ENCODE measurements at regions not wholly inside any gene's neighbourhood (a gene's known extent, or its start where the extent isn't known, plus 50 kb on each side); places are given as distances from the start of the nearest gene placed in this dataset.
A peak's percentile ranks its signal among the peaks of the same experiment; 100 is the strongest.

GRCh38 chr9:88722753-88723152, 187.8 kb downstream of the NXNL2 start:
- H3K4me1 ChIP-seq (ENCODE audit: control insufficient read depth in 1 of 2, extremely low read depth in 1 of 2, insufficient read depth in 2 of 2, low read length in 2 of 2), result no peaks in the 10 kb centered on the region
- no peaks in the 10 kb centered on the region for H3K27me3 ChIP-seq (replicated peaks in 1 of 2; ENCODE audit: control insufficient read depth in 2 of 2, extremely low read depth in 1 of 2, insufficient read depth in 2 of 2, low read length in 1 of 2)
- H3K4me1 Mint-ChIP-seq, result no peaks in the 10 kb centered on the region
- H3K27ac ChIP-seq (ENCODE audit: low read length), result no peak overlapping the region
- DNase-seq (peak in 1 of 35 experiments; percentile 18), ATAC-seq (replicated peaks in 1 of 4) (no peak)
- no peak overlapping the region for H3K4me3 Mint-ChIP-seq
- ChIA-PET CTCF (no interaction called here), POLR2A (no interaction called here)
- H3K4me3 ChIP-seq (ENCODE audit: control insufficient read depth in 1 of 2, extremely low read depth in 1 of 2, low read length in 1 of 2), result no peak overlapping the region
- peaks cover 25 to 26% of the 10 kb centered on the region in 2 donors for H3K27me3 Mint-ChIP-seq
- no peaks in the 10 kb centered on the region for H3K36me3 Mint-ChIP-seq
- no peak overlapping the region for H3K27ac Mint-ChIP-seq
- H3K9me3 Mint-ChIP-seq, result no peaks in the 10 kb centered on the region
- WGBS (ENCODE audit: insufficient coverage), result 100% methylated on average over 2 of the region's 2 CpGs
- H3K36me3 ChIP-seq (ENCODE audit: control insufficient read depth in 2 of 2, extremely low read depth in 1 of 2, insufficient read depth in 1 of 2, low read length in 1 of 2), result no peaks in the 10 kb centered on the region
- no peaks in the 10 kb centered on the region for H3K9me3 ChIP-seq

GRCh38 chr9:88723751-88724150, 188.8 kb downstream of the NXNL2 start:
- no peak overlapping the region for H3K4me3 Mint-ChIP-seq
- H3K4me1 ChIP-seq (ENCODE audit: control insufficient read depth in 1 of 2, extremely low read depth in 1 of 2, insufficient read depth in 2 of 2, low read length in 2 of 2), result no peaks in the 10 kb centered on the region
- H3K27me3 ChIP-seq (replicated peaks in 1 of 2; ENCODE audit: control insufficient read depth in 2 of 2, extremely low read depth in 1 of 2, insufficient read depth in 2 of 2, low read length in 1 of 2), result no peaks in the 10 kb centered on the region
- no peaks in the 10 kb centered on the region for H3K9me3 Mint-ChIP-seq
- H3K9me3 ChIP-seq, result no peaks in the 10 kb centered on the region
- no peak for ATAC-seq (replicated peaks in 1 of 4)
- H3K27me3 Mint-ChIP-seq, result peaks cover 19% of the 10 kb centered on the region in 2 donors
- H3K36me3 Mint-ChIP-seq, result no peaks in the 10 kb centered on the region
- H3K4me3 ChIP-seq (ENCODE audit: control insufficient read depth in 1 of 2, extremely low read depth in 1 of 2, low read length in 1 of 2), result no peak overlapping the region
- DNase-seq, result no peak
- no peak overlapping the region for H3K27ac Mint-ChIP-seq
- POLR2A ChIA-PET, result no interaction called here
- H3K27ac ChIP-seq (ENCODE audit: low read length), result no peak overlapping the region
- CTCF ChIA-PET, result no interaction called here
- no peaks in the 10 kb centered on the region for H3K4me1 Mint-ChIP-seq
- no peaks in the 10 kb centered on the region for H3K36me3 ChIP-seq (ENCODE audit: control insufficient read depth in 2 of 2, extremely low read depth in 1 of 2, insufficient read depth in 1 of 2, low read length in 1 of 2)

- 100% methylated on average over 2 of the region's 5 CpGs for WGBS (ENCODE audit: insufficient coverage)
- Mint-ChIP-seq H3K4me1 (no peaks in the 10 kb centered on the region), H3K36me3 (no peaks in the 10 kb centered on the region), H3K4me3 (no peak overlapping the region), H3K9me3 (no peaks in the 10 kb centered on the region), H3K27ac (no peak overlapping the region), H3K27me3 (peaks cover 15 to 20% of the 10 kb centered on the region in 2 donors)
- Histone ChIP-seq H3K27ac (ENCODE audit: low read length) (no peak overlapping the region), H3K4me3 (ENCODE audit: control insufficient read depth in 1 of 2, extremely low read depth in 1 of 2, low read length in 1 of 2) (no peak overlapping the region), H3K4me1 (ENCODE audit: control insufficient read depth in 1 of 2, extremely low read depth in 1 of 2, insufficient read depth in 2 of 2, low read length in 2 of 2) (no peaks in the 10 kb centered on the region), H3K9me3 (no peaks in the 10 kb centered on the region), H3K27me3 (replicated peaks in 1 of 2; ENCODE audit: control insufficient read depth in 2 of 2, extremely low read depth in 1 of 2, insufficient read depth in 2 of 2, low read length in 1 of 2) (no peaks in the 10 kb centered on the region), H3K36me3 (ENCODE audit: control insufficient read depth in 2 of 2, extremely low read depth in 1 of 2, insufficient read depth in 1 of 2, low read length in 1 of 2) (no peaks in the 10 kb centered on the region)
- POLR2A ChIA-PET, result no interaction called here
- ATAC-seq (replicated peaks in 1 of 4) (no peak), DNase-seq (no peak)
- CTCF ChIA-PET, result no interaction called here
These were observed 189.4 kb downstream of the NXNL2 start for GRCh38 chr9:88724331-88724730.

DNA sequence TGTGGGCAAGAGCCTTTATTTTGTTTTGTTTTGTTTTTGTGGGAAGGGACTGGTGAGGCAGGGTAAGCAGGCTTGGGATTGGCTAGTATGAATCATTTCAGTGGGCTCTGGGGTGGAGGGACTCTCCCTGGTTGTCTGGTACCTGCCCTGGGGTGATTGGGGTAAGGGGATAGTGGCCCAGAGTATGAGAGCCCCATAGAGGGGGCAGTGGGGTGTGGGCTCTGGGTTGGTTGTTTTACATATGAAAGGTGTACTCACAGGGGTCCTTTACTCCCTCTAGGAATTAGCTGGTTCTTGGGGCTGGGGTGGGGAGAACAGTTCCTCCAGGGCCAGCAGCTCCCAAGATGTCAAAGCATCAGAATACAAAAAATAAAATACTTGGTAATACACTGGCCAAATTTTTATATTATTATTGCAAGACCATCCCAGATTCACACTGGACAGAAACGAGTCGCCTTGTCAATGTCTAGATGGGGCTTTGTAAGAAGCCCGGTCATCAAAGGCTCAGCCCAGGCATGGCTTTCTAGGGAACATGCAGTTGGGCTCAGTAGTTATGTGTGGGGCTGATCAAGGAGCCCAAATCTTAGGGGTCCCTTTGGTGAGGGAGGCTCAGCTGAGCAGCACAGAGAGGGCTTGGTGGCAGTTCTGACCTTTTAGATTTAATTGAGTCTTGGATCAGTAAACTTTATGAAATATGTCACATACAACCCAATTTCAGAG, 190.5 kb downstream of the NXNL2 start:
- no peak overlapping the region for H3K4me3 Mint-ChIP-seq
- Histone ChIP-seq H3K36me3 (ENCODE audit: control insufficient read depth in 2 of 2, extremely low read depth in 1 of 2, insufficient read depth in 1 of 2, low read length in 1 of 2) (no peaks in the 10 kb centered on the region), H3K27ac (ENCODE audit: low read length) (no peak overlapping the region), H3K9me3 (no peaks in the 10 kb centered on the region), H3K4me3 (ENCODE audit: control insufficient read depth in 1 of 2, extremely low read depth in 1 of 2, low read length in 1 of 2) (no peak overlapping the region), H3K27me3 (replicated peaks in 1 of 2; ENCODE audit: control insufficient read depth in 2 of 2, extremely low read depth in 1 of 2, insufficient read depth in 2 of 2, low read length in 1 of 2) (peaks cover 0 to 2% of the 10 kb centered on the region in 2 experiments), H3K4me1 (ENCODE audit: control insufficient read depth in 1 of 2, extremely low read depth in 1 of 2, insufficient read depth in 2 of 2, low read length in 2 of 2) (no peaks in the 10 kb centered on the region)
- no peaks in the 10 kb centered on the region for H3K36me3 Mint-ChIP-seq
- peaks cover 0 to 3% (median 0%) of the 10 kb centered on the region in 3 donors for H3K9me3 Mint-ChIP-seq
- no peak for DNase-seq
- peaks cover 11 to 21% of the 10 kb centered on the region in 2 donors for H3K27me3 Mint-ChIP-seq
- WGBS (ENCODE audit: insufficient coverage), result 80% methylated on average over 3 of the region's 3 CpGs
- no peak overlapping the region for H3K27ac Mint-ChIP-seq
- no peaks in the 10 kb centered on the region for H3K4me1 Mint-ChIP-seq
- ChIA-PET CTCF (no interaction called here), POLR2A (no interaction called here)
- ATAC-seq (replicated peaks in 1 of 4), result no peak

- H3K27ac ChIP-seq (ENCODE audit: low read length), result no peak overlapping the region
- POLR2A ChIA-PET, result no interaction called here
- no CpG with 5 or more reads among the region's 2 CpGs for WGBS (ENCODE audit: insufficient coverage)
- ATAC-seq (replicated peaks in 1 of 4) (no peak), DNase-seq (no peak)
- Mint-ChIP-seq H3K4me3 (no peak overlapping the region), H3K36me3 (no peaks in the 10 kb centered on the region), H3K27ac (no peak overlapping the region), H3K4me1 (no peaks in the 10 kb centered on the region), H3K9me3 (peaks cover 0 to 10% (median 0%) of the 10 kb centered on the region in 3 donors), H3K27me3 (peaks cover 11 to 30% of the 10 kb centered on the region in 2 donors)
- H3K9me3 ChIP-seq, result no peaks in the 10 kb centered on the region
- no peaks in the 10 kb centered on the region for H3K4me1 ChIP-seq (ENCODE audit: control insufficient read depth in 1 of 2, extremely low read depth in 1 of 2, insufficient read depth in 2 of 2, low read length in 2 of 2)
- H3K36me3 ChIP-seq (ENCODE audit: control insufficient read depth in 2 of 2, extremely low read depth in 1 of 2, insufficient read depth in 1 of 2, low read length in 1 of 2), result no peaks in the 10 kb centered on the region
- H3K27me3 ChIP-seq (replicated peaks in 1 of 2; ENCODE audit: control insufficient read depth in 2 of 2, extremely low read depth in 1 of 2, insufficient read depth in 2 of 2, low read length in 1 of 2), result peaks cover 0 to 2% of the 10 kb centered on the region in 2 experiments
- no peak overlapping the region for H3K4me3 ChIP-seq (ENCODE audit: control insufficient read depth in 1 of 2, extremely low read depth in 1 of 2, low read length in 1 of 2)
- CTCF ChIA-PET, result no interaction called here
These were observed 191.8 kb downstream of the NXNL2 start for GRCh38 chr9:88726803-88727202.

- Mint-ChIP-seq H3K9me3 (peaks cover 0 to 10% (median 0%) of the 10 kb centered on the region in 3 donors), H3K4me3 (no peak overlapping the region), H3K27ac (no peak overlapping the region), H3K36me3 (no peaks in the 10 kb centered on the region), H3K4me1 (no peaks in the 10 kb centered on the region), H3K27me3 (peaks cover 8 to 24% of the 10 kb centered on the region in 2 donors)
- no peak overlapping the region for H3K4me3 ChIP-seq (ENCODE audit: control insufficient read depth in 1 of 2, extremely low read depth in 1 of 2, low read length in 1 of 2)
- 63% methylated on average over 1 of the region's 1 CpG for whole genome bisulfite sequencing (ENCODE audit: insufficient coverage)
- H3K36me3 ChIP-seq (ENCODE audit: control insufficient read depth in 2 of 2, extremely low read depth in 1 of 2, insufficient read depth in 1 of 2, low read length in 1 of 2), result no peaks in the 10 kb centered on the region
- DNase-seq (no peak), ATAC-seq (replicated peaks in 1 of 4) (no peak)
- peaks cover 0 to 2% of the 10 kb centered on the region in 2 experiments for H3K27me3 ChIP-seq (replicated peaks in 1 of 2; ENCODE audit: control insufficient read depth in 2 of 2, extremely low read depth in 1 of 2, insufficient read depth in 2 of 2, low read length in 1 of 2)
- H3K27ac ChIP-seq (ENCODE audit: low read length), result no peak overlapping the region
- H3K9me3 ChIP-seq, result no peaks in the 10 kb centered on the region
- ChIA-PET POLR2A (no interaction called here), CTCF (no interaction called here)
- H3K4me1 ChIP-seq (ENCODE audit: control insufficient read depth in 1 of 2, extremely low read depth in 1 of 2, insufficient read depth in 2 of 2, low read length in 2 of 2), result no peaks in the 10 kb centered on the region
These were observed 195.8 kb downstream of the NXNL2 start for GRCh38 chr9:88730780-88731179.

GRCh38 chr9:88732128-88732527, 197.2 kb downstream of the NXNL2 start:
- Mint-ChIP-seq H3K9me3 (peaks cover 0 to 10% (median 0%) of the 10 kb centered on the region in 3 donors), H3K27me3 (peaks cover 3 to 24% of the 10 kb centered on the region in 2 donors), H3K4me3 (no peak overlapping the region), H3K36me3 (no peaks in the 10 kb centered on the region), H3K4me1 (no peaks in the 10 kb centered on the region), H3K27ac (no peak overlapping the region)
- CTCF ChIA-PET, result no interaction called here
- no peaks in the 10 kb centered on the region for H3K4me1 ChIP-seq (ENCODE audit: control insufficient read depth in 1 of 2, extremely low read depth in 1 of 2, insufficient read depth in 2 of 2, low read length in 2 of 2)
- H3K36me3 ChIP-seq (ENCODE audit: control insufficient read depth in 2 of 2, extremely low read depth in 1 of 2, insufficient read depth in 1 of 2, low read length in 1 of 2), result no peaks in the 10 kb centered on the region
- no peak overlapping the region for H3K4me3 ChIP-seq (ENCODE audit: control insufficient read depth in 1 of 2, extremely low read depth in 1 of 2, low read length in 1 of 2)
- DNase-seq (no peak), ATAC-seq (replicated peaks in 1 of 4) (no peak)
- no peaks in the 10 kb centered on the region for H3K9me3 ChIP-seq
- POLR2A ChIA-PET, result no interaction called here
- H3K27me3 ChIP-seq (replicated peaks in 1 of 2; ENCODE audit: control insufficient read depth in 2 of 2, extremely low read depth in 1 of 2, insufficient read depth in 2 of 2, low read length in 1 of 2), result peaks cover 0 to 2% of the 10 kb centered on the region in 2 experiments
- 73% methylated on average over 4 of the region's 4 CpGs for WGBS (ENCODE audit: insufficient coverage)
- H3K27ac ChIP-seq (ENCODE audit: low read length), result no peak overlapping the region

All from T-cell (primary cell).